ENCODE measurements at regions not wholly inside any gene's neighbourhood (a gene's known extent, or its start where the extent isn't known, plus 50 kb on each side); places are given as distances from the start of the nearest gene placed in this dataset.

GRCh38 chr18:59051470-59052165 is 88.1 kb upstream of the SEC11C start:
- no peak overlapping the region for H2AFZ ChIP-seq (ENCODE audit: low read depth, low read length)
- ATAC-seq, result no peak
- H3K4me1 ChIP-seq (replicated peaks in 1 of 2; ENCODE audit: control insufficient read depth in 2 of 2, insufficient read depth in 2 of 2, low read length in 2 of 2), result no peaks in the 10 kb centered on the region
- no peak for FAIRE-seq
- no peaks in the 10 kb centered on the region for H3K9me1 ChIP-seq (ENCODE audit: control insufficient read depth, insufficient read depth, low read length)
- CTCF ChIA-PET (ENCODE audit: low intra/inter-chr PET ratio), result no interaction called here
- DNase-seq (ENCODE audit: extremely low read depth in 1 of 4, low spot score in 3 of 4), result no peak
- H3K79me2 ChIP-seq (ENCODE audit: control insufficient read depth, insufficient read depth, low read length), result no peaks in the 10 kb centered on the region
- H3K9ac ChIP-seq (ENCODE audit: insufficient read depth in 1 of 2, low read depth in 2 of 2, low read length in 2 of 2), result no peak overlapping the region
- H3K4me2 ChIP-seq (ENCODE audit: insufficient read depth, low read length), result no peak overlapping the region
- peaks cover 0 to 7% of the 10 kb centered on the region in 2 experiments; a peak in 2 of 5 replicates for H3K27me3 ChIP-seq (ENCODE audit: control insufficient read depth in 2 of 2, insufficient read depth in 2 of 2, low read length in 2 of 2)
- POLR2A ChIA-PET, result no interaction called here
- H3K4me3 ChIP-seq, result no peak overlapping the region
- no peaks in the 10 kb centered on the region for H3K36me3 ChIP-seq (ENCODE audit: control insufficient read depth, insufficient read depth, low read length)
- intact Hi-C loops (cut with micrococcal nuclease) (loop anchor here (10.0 kb wide), 1 partner anchor 527 kb away; no protein-coding TSS in a partner anchor), in situ Hi-C loops (cut with MboI) (no loop called here)
- H4K20me1 ChIP-seq (replicated peaks; ENCODE audit: control insufficient read depth, insufficient read depth, low read length), result no peaks in the 10 kb centered on the region
- no peaks in the 10 kb centered on the region for H3K9me3 ChIP-seq (replicated peaks; ENCODE audit: control insufficient read depth, insufficient read depth, low read depth, low read length)
- H3K27ac ChIP-seq (ENCODE audit: extremely low read depth, low read depth, low read length), result no peak overlapping the region
- 2% methylated on average over 7 of the region's 12 CpGs for WGBS (ENCODE audit: insufficient coverage, low coverage, missing lambda C conversion rate)
- no TSS peak for BruUV-seq (replicated peaks)
- TF ChIP-seq HNRNPL (IDR thresholded peaks at IDR 0.05; ENCODE audit: low read depth, low read length) (no peak), EHMT2 (IDR thresholded peaks at IDR 0.05) (no peak), SRF (CRISPR knock-in tag; IDR thresholded peaks at IDR 0.05) (no peak), TRIM24 (IDR thresholded peaks at IDR 0.05) (no peak), MCM2 (IDR thresholded peaks at IDR 0.05; ENCODE audit: low read depth) (no peak), THAP7 (CRISPR knock-in tag; IDR thresholded peaks at IDR 0.05) (no peak), ZBTB7A (IDR thresholded peaks at IDR 0.05; ENCODE audit: borderline replicate concordance, control insufficient read depth, low read depth, low read length) (no peak), ZBED1 (IDR thresholded peaks at IDR 0.05) (no peak), OTX1 (CRISPR knock-in tag; IDR thresholded peaks at IDR 0.05) (no peak), ZNF444 (CRISPR knock-in tag; IDR thresholded peaks at IDR 0.05) (no peak), SREBF2 (CRISPR knock-in tag; IDR thresholded peaks at IDR 0.05) (no peak), ZNF354B (CRISPR knock-in tag; IDR thresholded peaks at IDR 0.05) (no peak), MITF (IDR thresholded peaks at IDR 0.05) (no peak)
- TF ChIP-seq, protein P1, sequence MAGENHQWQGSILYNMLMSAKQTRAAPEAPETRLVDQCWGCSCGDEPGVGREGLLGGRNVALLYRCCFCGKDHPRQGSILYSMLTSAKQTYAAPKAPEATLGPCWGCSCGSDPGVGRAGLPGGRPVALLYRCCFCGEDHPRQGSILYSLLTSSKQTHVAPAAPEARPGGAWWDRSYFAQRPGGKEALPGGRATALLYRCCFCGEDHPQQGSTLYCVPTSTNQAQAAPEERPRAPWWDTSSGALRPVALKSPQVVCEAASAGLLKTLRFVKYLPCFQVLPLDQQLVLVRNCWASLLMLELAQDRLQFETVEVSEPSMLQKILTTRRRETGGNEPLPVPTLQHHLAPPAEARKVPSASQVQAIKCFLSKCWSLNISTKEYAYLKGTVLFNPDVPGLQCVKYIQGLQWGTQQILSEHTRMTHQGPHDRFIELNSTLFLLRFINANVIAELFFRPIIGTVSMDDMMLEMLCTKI (IDR thresholded peaks at IDR 0.05; ENCODE audit: partially characterized antibody), result no peak
- TF ChIP-seq, protein P2, sequence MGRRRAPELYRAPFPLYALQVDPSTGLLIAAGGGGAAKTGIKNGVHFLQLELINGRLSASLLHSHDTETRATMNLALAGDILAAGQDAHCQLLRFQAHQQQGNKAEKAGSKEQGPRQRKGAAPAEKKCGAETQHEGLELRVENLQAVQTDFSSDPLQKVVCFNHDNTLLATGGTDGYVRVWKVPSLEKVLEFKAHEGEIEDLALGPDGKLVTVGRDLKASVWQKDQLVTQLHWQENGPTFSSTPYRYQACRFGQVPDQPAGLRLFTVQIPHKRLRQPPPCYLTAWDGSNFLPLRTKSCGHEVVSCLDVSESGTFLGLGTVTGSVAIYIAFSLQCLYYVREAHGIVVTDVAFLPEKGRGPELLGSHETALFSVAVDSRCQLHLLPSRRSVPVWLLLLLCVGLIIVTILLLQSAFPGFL (CRISPR knock-in tag; IDR thresholded peaks at IDR 0.05), result no peak
- TF ChIP-seq, protein P3, sequence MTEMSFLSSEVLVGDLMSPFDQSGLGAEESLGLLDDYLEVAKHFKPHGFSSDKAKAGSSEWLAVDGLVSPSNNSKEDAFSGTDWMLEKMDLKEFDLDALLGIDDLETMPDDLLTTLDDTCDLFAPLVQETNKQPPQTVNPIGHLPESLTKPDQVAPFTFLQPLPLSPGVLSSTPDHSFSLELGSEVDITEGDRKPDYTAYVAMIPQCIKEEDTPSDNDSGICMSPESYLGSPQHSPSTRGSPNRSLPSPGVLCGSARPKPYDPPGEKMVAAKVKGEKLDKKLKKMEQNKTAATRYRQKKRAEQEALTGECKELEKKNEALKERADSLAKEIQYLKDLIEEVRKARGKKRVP (CRISPR knock-in tag; IDR thresholded peaks at IDR 0.05), result no peak
